OCI-LY3 (cell line): ENCODE measurements at regions not wholly inside any gene's neighbourhood (a gene's known extent, or its start where the extent isn't known, plus 50 kb on each side); places are given as distances from the start of the nearest gene placed in this dataset.

Experiments
- CTCF ChIP-seq: fragments of 200-600, 300-600 bp; sonication (generic); IDR thresholded peaks from 2 replicates; pipeline ENCODE4 v1.5.1; 2014; ENCODE audit warnings: antibody characterized with exemption, low read length, low read depth
- EZH2phosphoT487 ChIP-seq: fragments of 200-600 bp; shearing (Covaris generic); IDR thresholded peaks from 2 replicates; pipeline ENCODE4 v1.6.1; 2018; ENCODE audit warnings: antibody characterized with exemption, mixed run types, low read depth

- TF ChIP-seq CTCF = no peak
- TF ChIP-seq EZH2phosphoT487 = no peak
Observed at GRCh38 chr13:74026753-74027152, 107.5 kb downstream of the KLF12 start.
